ENCODE measurements at regions not wholly inside any gene's neighbourhood (a gene's known extent, or its start where the extent isn't known, plus 50 kb on each side); places are given as distances from the start of the nearest gene placed in this dataset.

DNA sequence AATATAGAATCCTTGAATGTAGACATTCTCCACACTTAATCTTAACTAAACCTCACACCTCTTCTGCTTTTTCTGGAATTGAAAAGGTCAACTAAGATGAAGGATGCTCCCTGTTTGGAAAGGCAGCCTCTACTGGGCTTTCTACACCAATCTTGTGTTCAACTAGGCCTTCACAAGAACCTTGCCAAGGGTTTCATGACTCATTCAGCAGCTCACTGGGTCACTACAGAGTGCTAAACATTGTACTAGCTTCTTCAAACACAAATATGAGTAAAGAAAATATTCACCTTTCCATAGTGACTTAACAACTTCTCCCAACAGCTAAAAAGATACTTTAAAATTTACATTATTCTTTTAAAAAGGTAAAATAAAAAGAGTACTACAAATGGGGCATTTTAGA is 135.3 kb upstream of the PRMT6 start:
- Mint-ChIP-seq H3K27ac (no peak overlapping the region), H3K4me1 (ENCODE audit: low read depth) (no peaks in the 10 kb centered on the region), H3K4me3 (ENCODE audit: low read depth) (no peak overlapping the region), H3K36me3 (ENCODE audit: insufficient read depth) (no peaks in the 10 kb centered on the region), H3K9me3 (ENCODE audit: low read depth) (no peaks in the 10 kb centered on the region), H3K27me3 (no peaks in the 10 kb centered on the region)
- DNase-seq (ENCODE audit: low spot score, unreplicated experiment) = no peak
- TF ChIP-seq, protein P1, sequence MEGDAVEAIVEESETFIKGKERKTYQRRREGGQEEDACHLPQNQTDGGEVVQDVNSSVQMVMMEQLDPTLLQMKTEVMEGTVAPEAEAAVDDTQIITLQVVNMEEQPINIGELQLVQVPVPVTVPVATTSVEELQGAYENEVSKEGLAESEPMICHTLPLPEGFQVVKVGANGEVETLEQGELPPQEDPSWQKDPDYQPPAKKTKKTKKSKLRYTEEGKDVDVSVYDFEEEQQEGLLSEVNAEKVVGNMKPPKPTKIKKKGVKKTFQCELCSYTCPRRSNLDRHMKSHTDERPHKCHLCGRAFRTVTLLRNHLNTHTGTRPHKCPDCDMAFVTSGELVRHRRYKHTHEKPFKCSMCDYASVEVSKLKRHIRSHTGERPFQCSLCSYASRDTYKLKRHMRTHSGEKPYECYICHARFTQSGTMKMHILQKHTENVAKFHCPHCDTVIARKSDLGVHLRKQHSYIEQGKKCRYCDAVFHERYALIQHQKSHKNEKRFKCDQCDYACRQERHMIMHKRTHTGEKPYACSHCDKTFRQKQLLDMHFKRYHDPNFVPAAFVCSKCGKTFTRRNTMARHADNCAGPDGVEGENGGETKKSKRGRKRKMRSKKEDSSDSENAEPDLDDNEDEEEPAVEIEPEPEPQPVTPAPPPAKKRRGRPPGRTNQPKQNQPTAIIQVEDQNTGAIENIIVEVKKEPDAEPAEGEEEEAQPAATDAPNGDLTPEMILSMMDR (IDR thresholded peaks at IDR 0.05; ENCODE audit: unreplicated experiment) = no peak

DNA sequence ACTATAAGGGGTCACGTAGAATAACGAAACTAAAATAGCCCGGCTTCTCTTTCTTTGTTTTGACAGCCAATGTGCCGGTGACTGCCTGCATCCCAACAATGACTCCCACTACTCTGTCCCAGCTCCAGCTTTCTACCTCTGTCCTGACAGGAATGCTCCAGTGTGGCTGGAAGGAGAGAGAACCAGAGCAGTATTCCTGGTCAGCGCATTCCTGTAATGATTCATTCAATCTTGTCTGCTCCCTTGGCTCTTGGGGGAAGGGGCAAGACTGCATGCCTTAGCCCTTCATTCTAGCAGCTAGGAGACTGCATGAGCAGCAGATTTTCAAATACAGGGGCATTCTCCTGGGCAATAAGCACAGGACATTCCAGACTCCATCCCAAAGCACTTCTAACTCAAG is 132.1 kb upstream of the PRMT6 start:
- no peak overlapping the region for H3K27ac Mint-ChIP-seq
- no peak overlapping the region for H3K4me3 Mint-ChIP-seq (ENCODE audit: low read depth)
- no peaks in the 10 kb centered on the region for H3K36me3 Mint-ChIP-seq (ENCODE audit: insufficient read depth)

DNA sequence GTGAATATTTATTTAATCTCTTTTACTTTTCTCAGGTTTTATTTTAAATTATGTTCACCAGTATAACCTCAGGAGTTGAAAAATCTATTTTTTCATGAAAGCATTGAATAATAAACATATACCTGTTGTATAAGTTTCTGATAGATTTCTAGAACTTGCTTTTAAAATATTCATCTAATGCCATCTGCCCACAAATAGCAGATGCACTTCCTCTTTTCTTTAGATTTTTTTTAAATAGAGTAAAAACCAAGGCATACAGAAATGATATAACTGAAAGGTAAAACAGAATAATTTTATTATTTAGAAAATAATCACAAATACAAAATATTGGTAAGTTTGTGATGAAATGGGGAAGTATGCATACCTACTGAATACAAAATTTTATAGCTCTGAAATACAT is 130.7 kb upstream of the PRMT6 start:
- H3K9me3 Mint-ChIP-seq (ENCODE audit: low read depth) = no peaks in the 10 kb centered on the region
- DNase-seq (ENCODE audit: low spot score, unreplicated experiment) = no peak
- TF ChIP-seq, protein P1 (IDR thresholded peaks at IDR 0.05; ENCODE audit: unreplicated experiment) = no peak
- no peak overlapping the region for H3K27ac Mint-ChIP-seq
- H3K4me3 Mint-ChIP-seq (ENCODE audit: low read depth) = no peak overlapping the region
- H3K36me3 Mint-ChIP-seq (ENCODE audit: insufficient read depth) = no peaks in the 10 kb centered on the region
- H3K4me1 Mint-ChIP-seq (ENCODE audit: low read depth) = no peaks in the 10 kb centered on the region
- H3K27me3 Mint-ChIP-seq = no peaks in the 10 kb centered on the region

More for the DNA sequence above, 132.1 kb upstream of the PRMT6 start:
- no peaks in the 10 kb centered on the region for H3K9me3 Mint-ChIP-seq (ENCODE audit: low read depth)
- H3K4me1 Mint-ChIP-seq (ENCODE audit: low read depth) = no peaks in the 10 kb centered on the region
- TF ChIP-seq, protein P1 (IDR thresholded peaks at IDR 0.05; ENCODE audit: unreplicated experiment) = no peak
- H3K27me3 Mint-ChIP-seq = no peaks in the 10 kb centered on the region
- no peak for DNase-seq (ENCODE audit: low spot score, unreplicated experiment)

DNA sequence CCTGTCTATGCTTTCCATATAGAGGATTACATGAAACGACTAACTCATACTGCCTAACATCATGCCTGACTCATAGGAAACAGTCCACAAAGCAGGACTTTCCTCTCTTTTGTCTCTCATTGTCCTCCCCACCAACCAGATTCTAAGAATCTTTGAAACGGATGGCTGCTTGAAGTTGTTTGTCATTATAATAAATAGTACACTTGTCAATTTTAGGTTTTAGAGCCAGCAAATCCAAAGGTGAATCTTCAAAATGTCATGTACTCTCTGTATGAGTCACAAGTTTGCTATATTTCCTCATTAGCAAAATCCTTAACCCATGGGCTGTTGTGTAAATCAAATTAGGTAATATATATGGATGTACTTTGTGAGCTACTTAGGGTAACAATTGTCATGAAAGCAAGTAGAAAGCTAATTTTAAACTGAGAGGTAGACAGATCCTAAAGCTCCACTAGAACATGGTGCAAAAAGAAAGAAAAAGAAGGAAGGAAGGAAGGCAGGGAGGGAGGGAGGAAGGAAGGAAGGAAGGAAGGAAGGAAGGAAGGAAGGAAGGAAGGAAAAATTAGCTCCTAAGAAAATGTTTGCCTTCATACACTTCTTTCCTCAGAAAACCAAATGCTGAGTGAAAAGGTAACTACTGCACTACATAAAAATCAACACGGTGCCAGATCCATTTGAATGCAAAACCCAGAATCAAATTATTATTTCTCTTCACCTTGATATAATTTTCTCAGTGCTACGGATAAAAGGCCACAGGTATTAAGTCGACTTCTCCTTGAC is 129.5 kb upstream of the PRMT6 start:
- H3K27ac Mint-ChIP-seq = no peak overlapping the region
- no peaks in the 10 kb centered on the region for H3K4me1 Mint-ChIP-seq (ENCODE audit: low read depth)
- TF ChIP-seq, protein P1 (IDR thresholded peaks at IDR 0.05; ENCODE audit: unreplicated experiment) = no peak
- H3K4me3 Mint-ChIP-seq (ENCODE audit: low read depth) = no peak overlapping the region
- no peak for DNase-seq (ENCODE audit: low spot score, unreplicated experiment)
- no peaks in the 10 kb centered on the region for H3K36me3 Mint-ChIP-seq (ENCODE audit: insufficient read depth)
- H3K27me3 Mint-ChIP-seq = no peaks in the 10 kb centered on the region
- no peaks in the 10 kb centered on the region for H3K9me3 Mint-ChIP-seq (ENCODE audit: low read depth)

DNA sequence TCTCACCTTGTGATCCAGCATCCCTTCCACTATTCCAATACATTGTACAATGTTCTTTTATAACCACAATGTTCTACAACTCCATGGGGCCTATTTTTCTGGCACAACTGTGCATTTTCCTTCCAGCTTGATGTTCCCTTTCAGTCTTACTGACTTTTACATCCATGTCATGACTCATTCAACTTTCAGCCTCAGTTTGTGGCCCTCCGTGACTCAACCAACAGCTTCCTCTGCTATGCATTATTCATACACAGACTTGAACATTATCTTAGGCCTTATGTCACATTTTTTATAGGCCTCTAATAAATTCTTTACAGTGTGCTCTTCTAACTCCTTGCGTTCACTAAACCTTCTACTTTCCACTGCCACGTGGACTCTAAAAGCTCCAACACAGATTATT is 119.4 kb upstream of the PRMT6 start:
- Mint-ChIP-seq H3K36me3 (ENCODE audit: insufficient read depth) (no peaks in the 10 kb centered on the region), H3K4me3 (ENCODE audit: low read depth) (no peak overlapping the region), H3K27me3 (no peaks in the 10 kb centered on the region), H3K4me1 (ENCODE audit: low read depth) (no peaks in the 10 kb centered on the region), H3K27ac (no peak overlapping the region), H3K9me3 (ENCODE audit: low read depth) (no peaks in the 10 kb centered on the region)
- TF ChIP-seq, protein P1 (IDR thresholded peaks at IDR 0.05; ENCODE audit: unreplicated experiment) = no peak
- DNase-seq (ENCODE audit: low spot score, unreplicated experiment) = no peak

Measured in progenitor cell of endocrine pancreas (in vitro differentiated cells).